ENCODE measurements at regions not wholly inside any gene's neighbourhood (a gene's known extent, or its start where the extent isn't known, plus 50 kb on each side); places are given as distances from the start of the nearest gene placed in this dataset.

GRCh38 chr20:59398537-59399205, 98.3 kb downstream of the EDN3 start:
- TF ChIP-seq CTCF (IDR thresholded peaks at IDR 0.05; ENCODE audit: control extremely low read depth in 1 of 3, insufficient read depth in 1 of 3, low read depth in 1 of 3, low read length in 3 of 3): no peak
- no peak for TF ChIP-seq KDM1A (IDR thresholded peaks at IDR 0.05; ENCODE audit: borderline replicate concordance, low read length)
- TF ChIP-seq SUZ12 (IDR thresholded peaks at IDR 0.05; ENCODE audit: low read length): no peak
- no peak for TF ChIP-seq BACH1 (IDR thresholded peaks at IDR 0.05; ENCODE audit: low read length)
- no peak for TF ChIP-seq POLR2A (IDR thresholded peaks at IDR 0.05; ENCODE audit: control extremely low read depth in 1 of 2, low read depth in 2 of 2, low read length in 2 of 2)
- no peak for TF ChIP-seq POLR2AphosphoS5 (IDR thresholded peaks at IDR 0.05; ENCODE audit: low read depth, low read length)
- TF ChIP-seq YY1 (IDR thresholded peaks at IDR 0.05; ENCODE audit: low read depth, low read length): no peak
- TF ChIP-seq, protein P1, sequence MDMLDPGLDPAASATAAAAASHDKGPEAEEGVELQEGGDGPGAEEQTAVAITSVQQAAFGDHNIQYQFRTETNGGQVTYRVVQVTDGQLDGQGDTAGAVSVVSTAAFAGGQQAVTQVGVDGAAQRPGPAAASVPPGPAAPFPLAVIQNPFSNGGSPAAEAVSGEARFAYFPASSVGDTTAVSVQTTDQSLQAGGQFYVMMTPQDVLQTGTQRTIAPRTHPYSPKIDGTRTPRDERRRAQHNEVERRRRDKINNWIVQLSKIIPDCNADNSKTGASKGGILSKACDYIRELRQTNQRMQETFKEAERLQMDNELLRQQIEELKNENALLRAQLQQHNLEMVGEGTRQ (IDR thresholded peaks at IDR 0.05; ENCODE audit: low read length): no peak
- no peak for TF ChIP-seq EP300 (IDR thresholded peaks at IDR 0.05; ENCODE audit: borderline replicate concordance in 1 of 2, low read depth in 2 of 2, low read length in 2 of 2)
- TF ChIP-seq ASH2L (IDR thresholded peaks at IDR 0.05; ENCODE audit: low read length): no peak
- no peak for TF ChIP-seq EZH2 (IDR thresholded peaks at IDR 0.05; ENCODE audit: low read depth, low read length, severe bottlenecking)
- TF ChIP-seq ZNF274 (IDR thresholded peaks at IDR 0.05; ENCODE audit: borderline replicate concordance, extremely low read depth, low read length): no peak
- TF ChIP-seq TAF1 (IDR thresholded peaks at IDR 0.05; ENCODE audit: low read depth, low read length): no peak
- TF ChIP-seq, protein P2, sequence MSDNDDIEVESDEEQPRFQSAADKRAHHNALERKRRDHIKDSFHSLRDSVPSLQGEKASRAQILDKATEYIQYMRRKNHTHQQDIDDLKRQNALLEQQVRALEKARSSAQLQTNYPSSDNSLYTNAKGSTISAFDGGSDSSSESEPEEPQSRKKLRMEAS (IDR thresholded peaks at IDR 0.05): no peak
